MM.1S (cell line): ENCODE measurements at regions not wholly inside any gene's neighbourhood (a gene's known extent, or its start where the extent isn't known, plus 50 kb on each side); places are given as distances from the start of the nearest gene placed in this dataset.

Source experiments
- DNase-seq: peaks from one replicate; pipeline ENCODE4 v3.0.0-alpha.2; 2015
- H2AFZ ChIP-seq: fragments of 300-600 bp; sonication (generic); 2 replicates; pipeline ENCODE4 v1.6.0; 2016; ENCODE audit warnings: antibody characterized with exemption, low read length
- H3F3A ChIP-seq: fragments of 300-600 bp; sonication (generic); 2 replicates; pipeline ENCODE4 v1.6.1; 2016; ENCODE audit warnings: mild to moderate bottlenecking, antibody characterized with exemption, low read length, moderate library complexity, mixed read lengths; ENCODE audit not compliant: insufficient read depth
- H3K27ac ChIP-seq: fragments of 300-600 bp; sonication (generic); 2 replicates; pipeline ENCODE4 v1.5.1; 2016; ENCODE audit warnings: mild to moderate bottlenecking, low read length
- H3K27me3 ChIP-seq: fragments of 300-600 bp; sonication (generic); replicated peaks from 2 replicates; pipeline ENCODE4 v1.6.0; 2016; ENCODE audit warnings: low read length; ENCODE audit not compliant: insufficient read depth
- H3K36me3 ChIP-seq: fragments of 300-600 bp; sonication (generic); replicated peaks from 2 replicates; pipeline ENCODE4 v1.6.1; 2016; ENCODE audit warnings: mild to moderate bottlenecking, low read length, mixed read lengths; ENCODE audit not compliant: insufficient read depth
- H3K4me1 ChIP-seq: fragments of 300-600 bp; sonication (generic); 2 replicates; pipeline ENCODE4 v1.6.1; 2016; ENCODE audit warnings: low read length, mixed read lengths
- H3K4me2 ChIP-seq: fragments of 300-600 bp; sonication (generic); 2 replicates; pipeline ENCODE4 v1.6.0; 2016; ENCODE audit warnings: low read depth, low read length
- H3K4me3 ChIP-seq: fragments of 300-600 bp; sonication (generic); 2 replicates; pipeline ENCODE4 v1.5.1; 2016; ENCODE audit warnings: low read length, mixed read lengths
- H3K79me2 ChIP-seq: fragments of 300-600 bp; sonication (generic); 2 replicates; pipeline ENCODE4 v1.6.1; 2016; ENCODE audit warnings: mixed run types, low read length, mixed read lengths
- H3K9ac ChIP-seq: fragments of 300-600 bp; sonication (generic); 2 replicates; pipeline ENCODE4 v1.6.1; 2016; ENCODE audit warnings: low read length, mixed read lengths
- H3K9me2 ChIP-seq: fragments of 300-600 bp; sonication (generic); replicated peaks from 2 replicates; pipeline ENCODE4 v1.6.1; 2016; ENCODE audit warnings: mild to moderate bottlenecking, low read length, mixed read lengths; ENCODE audit not compliant: insufficient read depth
- H3K9me3 ChIP-seq: fragments of 300-600 bp; sonication (generic); replicated peaks from 2 replicates; pipeline ENCODE4 v1.6.1; 2016; ENCODE audit warnings: mild to moderate bottlenecking, low read length, mixed read lengths; ENCODE audit not compliant: insufficient read depth
- H4K20me1 ChIP-seq: fragments of 300-600 bp; sonication (generic); 2 replicates; pipeline ENCODE4 v1.6.1; 2016; ENCODE audit warnings: mild to moderate bottlenecking, low read length, moderate library complexity, mixed read lengths; ENCODE audit not compliant: insufficient read depth
- EZH2 ChIP-seq: fragments of 300-600 bp; sonication (generic); optimal IDR thresholded peaks from 2 replicates; pipeline ENCODE3; 2017; ENCODE audit warnings: low read depth, mild to moderate bottlenecking, antibody characterized with exemption, low read length, mixed read lengths
- EZH2phosphoT487 ChIP-seq: fragments of 300-600 bp; sonication (generic); IDR thresholded peaks from 2 replicates; pipeline ENCODE4 v1.6.1; 2018; ENCODE audit warnings: antibody characterized with exemption, low read length
- TF ChIP-seq, protein P1 (sequence below): fragments of 300-600 bp; sonication (generic); IDR thresholded peaks from 2 replicates; pipeline ENCODE4 v1.5.1; 2016; ENCODE audit warnings: antibody characterized with exemption, low read length, mixed read lengths

DNA sequence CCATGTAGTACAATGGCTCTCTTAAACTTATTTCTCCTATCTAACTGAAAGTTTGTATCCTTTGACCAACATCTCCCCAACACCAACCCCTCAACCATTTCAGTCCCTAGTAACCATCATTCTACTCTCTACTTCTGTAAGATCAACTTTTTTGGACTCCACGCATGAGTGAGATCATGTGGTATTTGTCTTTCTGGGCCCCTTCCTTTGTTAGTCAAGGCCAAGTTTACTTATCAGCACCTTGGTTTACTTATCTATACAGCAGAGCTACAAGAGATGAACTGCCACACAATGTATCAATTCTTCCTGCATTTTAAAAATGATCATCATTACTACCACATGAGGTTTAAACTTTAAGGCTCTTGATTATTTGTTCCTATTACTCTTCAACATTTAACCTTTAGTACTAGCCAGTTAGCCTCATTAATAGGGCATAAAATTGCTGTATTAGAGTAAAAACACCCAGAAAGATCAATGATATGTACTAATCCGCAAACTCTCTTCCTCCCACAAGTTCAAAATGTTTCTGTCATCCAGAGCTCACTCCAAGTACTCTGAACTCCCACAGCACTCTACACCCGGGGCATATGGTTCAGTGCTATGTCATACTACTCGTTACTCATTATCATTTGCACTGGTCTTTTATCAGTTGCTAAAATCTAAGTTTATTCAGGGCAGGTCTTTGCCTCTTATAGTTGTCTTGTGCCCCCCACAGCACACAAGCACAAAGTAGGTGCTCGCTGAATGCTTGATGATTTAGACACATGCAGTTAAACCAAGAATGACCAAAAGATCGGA is 145.7 kb upstream of the ADAMTS3 start:
- H3K9ac ChIP-seq = no peak overlapping the region
- no peak overlapping the region for H3K27ac ChIP-seq
- no peaks in the 10 kb centered on the region for H3K4me1 ChIP-seq
- no peaks in the 10 kb centered on the region for H3K79me2 ChIP-seq
- H3K9me3 ChIP-seq = no peaks in the 10 kb centered on the region
- DNase-seq = no peak
- TF ChIP-seq, protein P1, sequence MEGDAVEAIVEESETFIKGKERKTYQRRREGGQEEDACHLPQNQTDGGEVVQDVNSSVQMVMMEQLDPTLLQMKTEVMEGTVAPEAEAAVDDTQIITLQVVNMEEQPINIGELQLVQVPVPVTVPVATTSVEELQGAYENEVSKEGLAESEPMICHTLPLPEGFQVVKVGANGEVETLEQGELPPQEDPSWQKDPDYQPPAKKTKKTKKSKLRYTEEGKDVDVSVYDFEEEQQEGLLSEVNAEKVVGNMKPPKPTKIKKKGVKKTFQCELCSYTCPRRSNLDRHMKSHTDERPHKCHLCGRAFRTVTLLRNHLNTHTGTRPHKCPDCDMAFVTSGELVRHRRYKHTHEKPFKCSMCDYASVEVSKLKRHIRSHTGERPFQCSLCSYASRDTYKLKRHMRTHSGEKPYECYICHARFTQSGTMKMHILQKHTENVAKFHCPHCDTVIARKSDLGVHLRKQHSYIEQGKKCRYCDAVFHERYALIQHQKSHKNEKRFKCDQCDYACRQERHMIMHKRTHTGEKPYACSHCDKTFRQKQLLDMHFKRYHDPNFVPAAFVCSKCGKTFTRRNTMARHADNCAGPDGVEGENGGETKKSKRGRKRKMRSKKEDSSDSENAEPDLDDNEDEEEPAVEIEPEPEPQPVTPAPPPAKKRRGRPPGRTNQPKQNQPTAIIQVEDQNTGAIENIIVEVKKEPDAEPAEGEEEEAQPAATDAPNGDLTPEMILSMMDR = no peak
- TF ChIP-seq EZH2phosphoT487 (no peak), EZH2 (no peak)
- no peak overlapping the region for H3K4me2 ChIP-seq
- H3K27me3 ChIP-seq = no peaks in the 10 kb centered on the region
- no peaks in the 10 kb centered on the region for H3K36me3 ChIP-seq
- no peaks in the 10 kb centered on the region for H4K20me1 ChIP-seq
- H3K9me2 ChIP-seq = no peaks in the 10 kb centered on the region
- no peak overlapping the region for H2AFZ ChIP-seq
- no peak overlapping the region for H3K4me3 ChIP-seq
- H3F3A ChIP-seq = no peaks in the 10 kb centered on the region

DNA sequence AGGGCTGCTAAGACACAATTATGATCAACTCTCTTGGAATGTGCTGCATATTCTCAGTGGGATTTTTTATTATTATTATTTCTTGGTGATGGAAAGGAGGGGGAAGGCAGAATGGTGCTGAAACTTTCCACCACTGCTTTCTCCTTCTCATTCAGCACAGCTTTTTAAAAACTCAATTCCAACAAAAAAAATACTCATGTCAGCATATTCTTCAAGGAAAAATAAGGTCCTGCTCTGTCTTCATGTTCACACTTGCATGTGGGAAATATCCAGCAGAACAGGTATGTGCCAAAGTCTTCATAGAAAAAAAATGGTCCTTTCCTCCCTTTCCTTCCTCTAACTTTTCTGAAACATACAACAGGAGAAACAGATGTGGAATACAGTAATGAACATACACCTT is 144.0 kb upstream of the ADAMTS3 start:
- no peaks in the 10 kb centered on the region for H3F3A ChIP-seq
- no peaks in the 10 kb centered on the region for H3K9me2 ChIP-seq
- H4K20me1 ChIP-seq = no peaks in the 10 kb centered on the region
- no peak overlapping the region for H3K4me3 ChIP-seq
- no peak overlapping the region for H3K4me2 ChIP-seq
- no peaks in the 10 kb centered on the region for H3K36me3 ChIP-seq
- H3K27ac ChIP-seq = no peak overlapping the region
- TF ChIP-seq EZH2 = no peak
- TF ChIP-seq EZH2phosphoT487 = no peak
- TF ChIP-seq, protein P1 = no peak
- no peaks in the 10 kb centered on the region for H3K4me1 ChIP-seq
- no peak overlapping the region for H2AFZ ChIP-seq
- H3K27me3 ChIP-seq = no peaks in the 10 kb centered on the region
- no peak overlapping the region for H3K9ac ChIP-seq
- H3K79me2 ChIP-seq = no peaks in the 10 kb centered on the region
- DNase-seq = no peak
- no peaks in the 10 kb centered on the region for H3K9me3 ChIP-seq

DNA sequence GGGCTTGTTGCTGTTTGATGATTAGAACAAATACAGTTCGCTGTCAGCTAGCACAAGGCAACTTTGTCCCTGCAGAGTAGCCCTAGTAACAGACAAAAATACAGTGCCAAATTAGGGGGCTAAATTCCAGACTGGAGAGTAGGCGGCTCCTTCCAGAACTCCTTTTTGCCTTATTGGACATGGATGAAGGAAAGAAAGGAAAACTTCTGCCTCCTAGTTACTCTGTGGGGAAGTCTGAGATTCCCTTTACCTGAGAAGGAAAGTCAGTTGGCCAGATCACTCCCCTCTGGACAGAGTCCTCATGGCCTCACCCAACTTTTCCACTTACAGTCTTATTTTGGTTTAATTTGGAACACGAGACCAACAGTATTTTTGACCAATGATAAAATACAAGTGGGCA is 140.5 kb upstream of the ADAMTS3 start:
- TF ChIP-seq, protein P1 = no peak
- TF ChIP-seq EZH2phosphoT487 (no peak), EZH2 (no peak)
- no peaks in the 10 kb centered on the region for H3K27me3 ChIP-seq
- no peaks in the 10 kb centered on the region for H4K20me1 ChIP-seq
- H3K9me3 ChIP-seq = no peaks in the 10 kb centered on the region
- no peaks in the 10 kb centered on the region for H3K4me1 ChIP-seq
- no peak overlapping the region for H3K27ac ChIP-seq
- no peaks in the 10 kb centered on the region for H3K9me2 ChIP-seq
- no peak overlapping the region for H3K4me2 ChIP-seq
- no peak overlapping the region for H2AFZ ChIP-seq
- no peaks in the 10 kb centered on the region for H3F3A ChIP-seq
- no peak overlapping the region for H3K9ac ChIP-seq
- no peak overlapping the region for H3K4me3 ChIP-seq
- DNase-seq = no peak
- H3K79me2 ChIP-seq = no peaks in the 10 kb centered on the region
- no peaks in the 10 kb centered on the region for H3K36me3 ChIP-seq
